GM12878 (cell line): ENCODE measurements at regions not wholly inside any gene's neighbourhood (a gene's known extent, or its start where the extent isn't known, plus 50 kb on each side); places are given as distances from the start of the nearest gene placed in this dataset.
"Not testable (repeated sequence)": the region's sequence is repeated elsewhere in the genome, so short reads cannot be mapped to it uniquely, and the experiment has no call there.

Experiments
- ATAC-seq: fragments of 200-7000 bp; cut with Tn5 transposase; 3 replicates; pipeline ENCODE4 v1.9.1; 2020; ENCODE audit warnings: mild to moderate bottlenecking, moderate library complexity
- BruUV-seq: library from RNA; stranded (reverse); fragments of 400-500 nt; replicated peaks from 2 replicates; lab custom pipeline; 2021; lab: Mats Ljungman, UMichigan
- CTCF ChIA-PET: fragments of 300-600 bp; sonication (Branson Sonifier 250); formaldehyde crosslinking; extraction: SDS; loops from one replicate; lab custom pipeline; 2021; ENCODE audit warnings: inconsistent platforms; lab: Yijun Ruan, JAX
- POLR2A ChIA-PET: fragments of 350-600 bp; formaldehyde crosslinking; extraction: SDS; loops from one replicate; lab custom pipeline; 2021; ENCODE audit warnings: inconsistent platforms; lab: Charles Lee
- RAD21 ChIA-PET: fragments of 300-600 bp; sonication (Branson Sonifier 250); formaldehyde crosslinking; loops from one replicate; lab custom pipeline; 2023; ENCODE audit warnings: antibody characterized with exemption; ENCODE audit not compliant: unreplicated experiment; lab: Charles Lee
- SMC1A ChIA-PET: fragments of 300-600 bp; sonication (Branson Sonifier 250); formaldehyde crosslinking; loops from one replicate; lab custom pipeline; 2023; ENCODE audit not compliant: unreplicated experiment, uncharacterized antibody; lab: Charles Lee
- DNase-seq: peaks from one replicate; pipeline ENCODE4 v3.0.0-alpha.2; 2011; ENCODE audit warnings: low read depth, low spot score
- FAIRE-seq: peaks from 3 replicates; lab custom pipeline; 2011; peaks lifted over from hg19 to GRCh38; lab: Jason Lieb, UNC
- H2AFZ ChIP-seq: 2 replicates; pipeline ENCODE4 v1.6.0; 2011; ENCODE audit warnings: low read depth, low read length, control low read depth; ENCODE audit not compliant: control insufficient read depth
- H3K27ac ChIP-seq: 2 replicates; pipeline ENCODE4 v1.5.1; 2011; ENCODE audit warnings: control low read depth; ENCODE audit not compliant: control insufficient read depth, insufficient read depth
- H3K27me3 ChIP-seq, 2 experiments: replicated peaks in 1 of 2; 2 replicates each; pipeline versions ENCODE4 v1.6.0 to v1.6.1; 2011; ENCODE audit warnings: low read length in 1 of 2; ENCODE audit not compliant: control insufficient read depth in 2 of 2, insufficient read depth in 2 of 2
- H3K36me3 ChIP-seq, 2 experiments: 2 replicates each; pipeline ENCODE4 v1.5.1; 2011; ENCODE audit warnings: low read length in 1 of 2; ENCODE audit not compliant: control insufficient read depth in 2 of 2, insufficient read depth in 2 of 2
- H3K4me1 ChIP-seq: 2 replicates; pipeline ENCODE4 v1.6.1; 2011; ENCODE audit warnings: mild to moderate bottlenecking, low read length, moderate library complexity, mixed read lengths; ENCODE audit not compliant: control insufficient read depth, insufficient read depth
- H3K4me2 ChIP-seq: 2 replicates; pipeline ENCODE4 v1.6.0; 2011; ENCODE audit warnings: control low read depth; ENCODE audit not compliant: control insufficient read depth, insufficient read depth
- H3K4me3 ChIP-seq: fragments of 200-600 bp; sonication (generic); 2 replicates; pipeline ENCODE4 v1.5.1; 2016
- H3K79me2 ChIP-seq: 2 replicates; pipeline ENCODE4 v1.6.0; 2011; ENCODE audit warnings: low read length; ENCODE audit not compliant: control insufficient read depth, insufficient read depth
- H3K9ac ChIP-seq: 2 replicates; pipeline ENCODE4 v1.8.0; 2011; ENCODE audit warnings: low read length, control low read depth, mixed read lengths; ENCODE audit not compliant: control insufficient read depth, insufficient read depth
- H3K9me3 ChIP-seq: replicated peaks from 3 replicates; pipeline ENCODE4 v1.5.1; 2011; ENCODE audit warnings: mild to moderate bottlenecking, low read length; ENCODE audit not compliant: control insufficient read depth, insufficient read depth
- H4K20me1 ChIP-seq: 2 replicates; pipeline ENCODE4 v1.6.0; 2011; ENCODE audit not compliant: control insufficient read depth, insufficient read depth
- CHD2 ChIP-seq: IDR thresholded peaks from 2 replicates; pipeline ENCODE4 v1.6.1; 2011; ENCODE audit warnings: low read depth, low read length, improper control_type of control experiment, borderline replicate concordance
- CREM ChIP-seq: IDR thresholded peaks from 2 replicates; pipeline ENCODE4 v1.6.1; 2014; ENCODE audit warnings: antibody characterized with exemption, low read depth
- EP300 ChIP-seq, 2 experiments: fragments of 150-350 bp in 1 of 2; IDR thresholded peaks; 2 replicates each; pipeline ENCODE4 v1.6.1; 2011 to 2012; ENCODE audit warnings: low read depth in 2 of 2, low read length in 2 of 2, borderline replicate concordance in 1 of 2, improper control_type of control experiment in 1 of 2, inconsistent platforms in 1 of 2; ENCODE audit not compliant: control insufficient read depth in 1 of 2
- HSF1 ChIP-seq: fragments of 150-350 bp; IDR thresholded peaks from 2 replicates; pipeline ENCODE4 v1.6.1; 2014; ENCODE audit warnings: mild to moderate bottlenecking, low read depth, low read length
- NFYB ChIP-seq: IDR thresholded peaks from 2 replicates; pipeline ENCODE4 v1.6.1; 2011; ENCODE audit warnings: low read depth, mild to moderate bottlenecking, low read length, improper control_type of control experiment, moderate library complexity; ENCODE audit not compliant: insufficient read depth
- NR2C1 ChIP-seq: fragments of 450-650 bp; IDR thresholded peaks from 2 replicates; pipeline ENCODE4 v1.6.1; 2017; ENCODE audit warnings: antibody characterized with exemption, mild to moderate bottlenecking, moderate library complexity
- PKNOX1 ChIP-seq: fragments of 450-650 bp; IDR thresholded peaks from 2 replicates; pipeline ENCODE4 v1.6.1; 2016; ENCODE audit warnings: mild to moderate bottlenecking
- SIX5 ChIP-seq: IDR thresholded peaks from 2 replicates; pipeline ENCODE4 v1.6.1; 2011; ENCODE audit warnings: mild to moderate bottlenecking, low read depth, low read length, moderate library complexity; ENCODE audit not compliant: severe bottlenecking
- WRNIP1 ChIP-seq: IDR thresholded peaks from 2 replicates; pipeline ENCODE4 v1.6.1; 2011; ENCODE audit warnings: low read depth, low read length, improper control_type of control experiment, borderline replicate concordance
- ZBTB33 ChIP-seq: fragments of 450-650 bp; IDR thresholded peaks from 2 replicates; pipeline ENCODE4 v1.6.1; 2017; ENCODE audit warnings: mild to moderate bottlenecking
- ZNF217 ChIP-seq: fragments of 450-650 bp; IDR thresholded peaks from 2 replicates; pipeline ENCODE4 v1.6.1; 2017; ENCODE audit warnings: antibody characterized with exemption, mild to moderate bottlenecking
- ZNF622 ChIP-seq: fragments of 450-650 bp; IDR thresholded peaks from 2 replicates; pipeline ENCODE4 v1.6.1; 2017; ENCODE audit warnings: mild to moderate bottlenecking, inconsistent platforms
- WGBS: methylation state at CpG from one replicate; pipeline ENCODE4 v1.1.6; 2016; ENCODE audit warnings: low lambda C conversion rate; ENCODE audit not compliant: insufficient replicate concordance, insufficient coverage; ENCODE audit errors: missing lambda C conversion rate; 5-methylcytosine and 5-hydroxymethylcytosine counted together
- in situ Hi-C: fragments of 300-500 bp; cut with MboI; formaldehyde crosslinking; loops from 9 replicates; pipeline ENCODE4 v1.14.3; 2018; ENCODE audit warnings: mixed read lengths
- intact Hi-C: fragments of 100-400 bp; cut with micrococcal nuclease; formaldehyde crosslinking; loops from one replicate; pipeline ENCODE4 v1.14.2; 2022; ENCODE audit not compliant: unreplicated experiment

GRCh38 chr2:142285480-142285879 is 154.7 kb upstream of the LRP1B start (continued):
- TF ChIP-seq ZNF622, result no peak
- no peak for TF ChIP-seq WRNIP1
- TF ChIP-seq ZBTB33, result no peak

- H3K9ac ChIP-seq, H2AFZ ChIP-seq, intact Hi-C loops, ATAC-seq, H3K4me2 ChIP-seq, H4K20me1 ChIP-seq, H3K27ac ChIP-seq, H3K27me3 ChIP-seq, H3K36me3 ChIP-seq, FAIRE-seq, RAD21 ChIA-PET, BruUV-seq, H3K4me1 ChIP-seq, H3K9me3 ChIP-seq, POLR2A ChIA-PET, H3K79me2 ChIP-seq, H3K4me3 ChIP-seq, DNase-seq: not testable (repeated sequence)
- ChIA-PET CTCF (interaction anchor here (1.0 kb wide), 1 partner anchor 12 kb away, joined by 3 read pairs; no protein-coding TSS in a partner anchor), SMC1A (interaction anchor here (0.7 kb wide), 1 partner anchor 387 kb away, joined by 3 read pairs; no protein-coding TSS in a partner anchor)
- in situ Hi-C loops, result loop anchor here (25.0 kb wide), 1 partner anchor 703 kb away; no protein-coding TSS in a partner anchor
- 46% methylated on average over 4 of the region's 4 CpGs for WGBS
Observed at GRCh38 chr2:142284336-142284735, 153.5 kb upstream of the LRP1B start.

DNA sequence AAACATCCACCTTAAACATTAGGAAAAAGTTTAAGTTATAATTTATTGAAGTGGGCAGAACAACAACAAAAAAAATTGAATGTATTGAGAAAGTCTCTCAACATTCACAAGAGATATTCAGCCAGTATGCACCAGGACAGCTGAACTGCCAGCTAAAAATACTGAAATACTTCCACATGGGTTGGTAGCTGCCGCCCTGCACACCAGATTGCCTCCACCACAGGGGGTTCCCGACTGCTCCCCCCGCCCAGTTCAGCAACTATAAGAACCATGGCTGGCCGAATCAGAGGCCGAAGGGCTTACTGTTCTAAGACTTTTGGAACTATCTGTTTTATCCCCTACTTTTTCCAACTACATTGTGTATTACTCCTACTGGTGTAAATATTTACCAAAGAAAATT is 150.0 kb upstream of the LRP1B start:
- Histone ChIP-seq H3K4me3 (no peak overlapping the region), H3K27me3 (no peaks in the 10 kb centered on the region), H3K9ac (no peak overlapping the region), H2AFZ (no peak overlapping the region), H3K27ac (no peak overlapping the region), H3K9me3 (no peaks in the 10 kb centered on the region), H3K4me1 (no peaks in the 10 kb centered on the region), H3K4me2 (no peak overlapping the region), H3K79me2 (no peaks in the 10 kb centered on the region), H3K36me3 (no peaks in the 10 kb centered on the region), H4K20me1 (no peaks in the 10 kb centered on the region)
- no TSS peak for BruUV-seq
- ChIA-PET SMC1A (no interaction called here), POLR2A (no interaction called here), CTCF (no interaction called here), RAD21 (no interaction called here)
- FAIRE-seq (no peak), DNase-seq (no peak), ATAC-seq (no peak)
- intact Hi-C loops, result no loop called here
- 5% methylated on average over 5 of the region's 5 CpGs for WGBS
- in situ Hi-C loops, result loop anchor here (25.0 kb wide), 1 partner anchor 706 kb away; no protein-coding TSS in a partner anchor
- TF ChIP-seq EP300 (IDR thresholded peaks at IDR 0.05; ENCODE audit: borderline replicate concordance in 1 of 2, control insufficient read depth in 1 of 2, low read depth in 2 of 2, low read length in 2 of 2), result no peak
- TF ChIP-seq NFYB, result no peak
- TF ChIP-seq NR2C1, result no peak
- no peak for TF ChIP-seq CREM
- no peak for TF ChIP-seq PKNOX1
- no peak for TF ChIP-seq SIX5
- TF ChIP-seq ZNF217, result no peak
- TF ChIP-seq CHD2, result no peak
- no peak for TF ChIP-seq HSF1
